IMR-90 (cell line): ENCODE measurements at regions not wholly inside any gene's neighbourhood (a gene's known extent, or its start where the extent isn't known, plus 50 kb on each side); places are given as distances from the start of the nearest gene placed in this dataset.

Source experiments
- ATAC-seq: fragments of 200-7000 bp; cut with Tn5 transposase; 2 replicates; pipeline ENCODE4 v1.9.1; 2020; ENCODE audit warnings: low read depth, mild to moderate bottlenecking, moderate library complexity
- BruUV-seq: library from RNA; stranded (reverse); fragments of 400-500 nt; replicated peaks from 2 replicates; lab custom pipeline; 2021; lab: Mats Ljungman, UMichigan
- CTCF ChIA-PET: fragments of 300-600 bp; formaldehyde crosslinking; extraction: SDS; loops from one replicate; lab custom pipeline; 2021; ENCODE audit warnings: antibody characterized with exemption; lab: Yijun Ruan, JAX
- POLR2A ChIA-PET: fragments of 300-600 bp; sonication (Branson Sonifier 250); formaldehyde crosslinking; loops from one replicate; lab custom pipeline; 2022; ENCODE audit warnings: antibody characterized with exemption; ENCODE audit not compliant: unreplicated experiment; lab: Charles Lee
- DNase-seq: peaks from one replicate; pipeline ENCODE4 v3.0.0; 2013
- H2AFZ ChIP-seq: replicated peaks from 2 replicates; pipeline ENCODE3; 2013; ENCODE audit warnings: low read length, mild to moderate bottlenecking; ENCODE audit not compliant: poor library complexity
- H2AK5ac ChIP-seq: 2 replicates; pipeline ENCODE4 v1.6.1; 2013; ENCODE audit warnings: low read depth, low read length, inconsistent platforms
- H2AK9ac ChIP-seq: replicated peaks from 2 replicates; pipeline ENCODE3; 2013; ENCODE audit warnings: mild to moderate bottlenecking, low read depth, low read length, moderate library complexity; ENCODE audit not compliant: poor library complexity
- H2BK120ac ChIP-seq: 2 replicates; pipeline ENCODE4 v1.6.1; 2013; ENCODE audit warnings: low read depth, low read length, inconsistent platforms
- H2BK15ac ChIP-seq: 3 replicates; pipeline ENCODE4 v1.6.1; 2013; ENCODE audit warnings: low read depth, low read length, inconsistent platforms
- H2BK20ac ChIP-seq: 2 replicates; pipeline ENCODE4 v1.6.1; 2013; ENCODE audit warnings: low read depth, mild to moderate bottlenecking, inconsistent platforms, low read length, moderate library complexity
- H2BK5ac ChIP-seq: 2 replicates; pipeline ENCODE4 v1.6.1; 2013; ENCODE audit warnings: mild to moderate bottlenecking, low read depth, low read length, inconsistent platforms; ENCODE audit not compliant: poor library complexity, severe bottlenecking
- H3K14ac ChIP-seq: replicated peaks from 2 replicates; pipeline ENCODE4 v1.6.1; 2013; ENCODE audit warnings: low read depth, low read length, inconsistent platforms
- H3K18ac ChIP-seq: 2 replicates; pipeline ENCODE4 v1.6.1; 2013; ENCODE audit warnings: low read depth, low read length, control low read depth
- H3K23ac ChIP-seq: 2 replicates; pipeline ENCODE4 v1.6.1; 2013; ENCODE audit warnings: low read depth, low read length, inconsistent platforms
- H3K27ac ChIP-seq: 2 replicates; pipeline ENCODE4 v1.5.1; 2013; ENCODE audit warnings: mild to moderate bottlenecking, control low read depth, low read length; ENCODE audit not compliant: insufficient read depth
- H3K27me3 ChIP-seq: 2 replicates; pipeline ENCODE4 v1.6.1; 2013; ENCODE audit warnings: low read length; ENCODE audit not compliant: control insufficient read depth, insufficient read depth
- H3K36me3 ChIP-seq: 2 replicates; pipeline ENCODE4 v1.6.1; 2013; ENCODE audit warnings: low read length, mixed read lengths; ENCODE audit not compliant: control insufficient read depth, insufficient read depth
- H3K4ac ChIP-seq: 2 replicates; pipeline ENCODE4 v1.6.1; 2013; ENCODE audit warnings: low read depth, low read length, inconsistent platforms
- H3K4me1 ChIP-seq: 2 replicates; pipeline ENCODE4 v1.6.1; 2013; ENCODE audit warnings: low read length, mixed read lengths; ENCODE audit not compliant: control insufficient read depth, insufficient read depth
- H3K4me2 ChIP-seq: 2 replicates; pipeline ENCODE4 v1.6.1; 2013; ENCODE audit warnings: low read depth, mild to moderate bottlenecking, control low read depth, low read length, moderate library complexity
- H3K4me3 ChIP-seq: 2 replicates; pipeline ENCODE4 v1.5.1; 2013; ENCODE audit warnings: low read depth, mild to moderate bottlenecking, control low read depth, low read length, moderate library complexity; ENCODE audit not compliant: insufficient read depth
- H3K56ac ChIP-seq: 2 replicates; pipeline ENCODE4 v1.6.1; 2013; ENCODE audit warnings: low read length, inconsistent platforms; ENCODE audit not compliant: insufficient read depth; ENCODE audit errors: extremely low read depth
- H3K79me1 ChIP-seq, 2 experiments: 2 replicates each; pipeline ENCODE4 v1.6.1; 2013; ENCODE audit warnings: low read length in 2 of 2, inconsistent platforms in 1 of 2, low read depth in 1 of 2
- H3K9ac ChIP-seq: 2 replicates; pipeline ENCODE4 v1.6.1; 2013; ENCODE audit warnings: low read depth, low read length, control low read depth
- H3K9me1 ChIP-seq: 2 replicates; pipeline ENCODE4 v1.6.1; 2013; ENCODE audit warnings: low read length, inconsistent platforms; ENCODE audit not compliant: insufficient read depth
- H3K9me3 ChIP-seq: 2 replicates; pipeline ENCODE4 v1.6.1; 2013; ENCODE audit warnings: low read length; ENCODE audit not compliant: control insufficient read depth, insufficient read depth
- H4K20me1 ChIP-seq: 2 replicates; pipeline ENCODE4 v1.6.1; 2013; ENCODE audit warnings: low read length, inconsistent platforms; ENCODE audit not compliant: insufficient read depth
- H4K5ac ChIP-seq: 2 replicates; pipeline ENCODE4 v1.6.1; 2013; ENCODE audit warnings: mild to moderate bottlenecking, low read depth, low read length, control low read depth
- H4K8ac ChIP-seq, 2 experiments: 2 replicates each; pipeline ENCODE4 v1.6.1; 2013; ENCODE audit warnings: low read depth in 2 of 2, low read length in 2 of 2, control low read depth in 1 of 2, inconsistent platforms in 1 of 2
- H4K91ac ChIP-seq: 2 replicates; pipeline ENCODE4 v1.6.1; 2013; ENCODE audit warnings: low read depth, low read length, inconsistent platforms; ENCODE audit not compliant: insufficient read depth
- BHLHE40 ChIP-seq: fragments of 150-350 bp; IDR thresholded peaks from 2 replicates; pipeline ENCODE4 v1.6.1; 2016; ENCODE audit warnings: mild to moderate bottlenecking, low read depth, low read length
- CHD1 ChIP-seq: IDR thresholded peaks from 2 replicates; pipeline ENCODE4 v1.6.1; 2012; ENCODE audit warnings: low read depth, low read length, improper control_type of control experiment
- FOS ChIP-seq: fragments of 150-350 bp; IDR thresholded peaks from 2 replicates; pipeline ENCODE4 v1.6.1; 2016; ENCODE audit warnings: low read depth, low read length
- NFE2L2 ChIP-seq: fragments of 150-350 bp; IDR thresholded peaks from 2 replicates; pipeline ENCODE4 v1.6.1; 2016; ENCODE audit warnings: low read depth, mild to moderate bottlenecking, low read length
- RCOR1 ChIP-seq: IDR thresholded peaks from 2 replicates; pipeline ENCODE4 v1.6.1; 2012; ENCODE audit warnings: mild to moderate bottlenecking, low read length, improper control_type of control experiment; ENCODE audit not compliant: insufficient replicate concordance
- RFX5 ChIP-seq: IDR thresholded peaks from 2 replicates; pipeline ENCODE4 v1.8.0; 2012; ENCODE audit warnings: low read depth, mild to moderate bottlenecking, low read length, moderate library complexity
- SMC3 ChIP-seq: fragments of 150-350 bp; IDR thresholded peaks from 2 replicates; pipeline ENCODE4 v1.6.1; 2016; ENCODE audit warnings: low read depth, mild to moderate bottlenecking, antibody characterized with exemption, low read length, moderate library complexity
- WGBS, 2 experiments: methylation state at CpG; one replicate each; pipeline versions ENCODE4 v1.1.5 to v1.1.7; 2013; ENCODE audit warnings: missing lambda C conversion rate in 2 of 2; ENCODE audit not compliant: insufficient read length in 1 of 2; ENCODE audit errors: extremely low coverage in 2 of 2; 5-methylcytosine and 5-hydroxymethylcytosine counted together
- dilution Hi-C: fragments of 300-500 bp; cut with HindIII; formaldehyde crosslinking; loops from one replicate; pipeline ENCODE4 v1.14.3; 2018; ENCODE audit warnings: low sequenced_read_pairs; ENCODE audit not compliant: unreplicated experiment
- in situ Hi-C: fragments of 300-500 bp; cut with MboI; formaldehyde crosslinking; loops from 3 replicates; pipeline ENCODE4 v1.14.3; 2019; ENCODE audit warnings: low sequenced_read_pairs, inconsistent platforms, mixed read lengths
- intact Hi-C: fragments of 100-400 bp; cut with micrococcal nuclease; formaldehyde crosslinking; loops from 2 replicates; pipeline ENCODE4 v1.10.0; 2022
- TF ChIP-seq, protein P1 (sequence below): fragments of 150-350 bp; IDR thresholded peaks from 2 replicates; pipeline ENCODE4 v1.6.1; 2016; ENCODE audit warnings: low read depth, mild to moderate bottlenecking, low read length, moderate library complexity, borderline replicate concordance
- TF ChIP-seq, protein P2 (sequence below): conservative IDR thresholded peaks from 2 replicates; pipeline ENCODE4 v1.5.1; 2012; ENCODE audit warnings: mild to moderate bottlenecking, low read depth, low read length, improper control_type of control experiment

- intact Hi-C loops, result no loop called here
- Histone ChIP-seq H3K27me3 (no peaks in the 10 kb centered on the region), H3K9ac (no peak overlapping the region), H3K4me1 (no peaks in the 10 kb centered on the region), H4K8ac (no peak overlapping the region), H3K27ac (no peak overlapping the region), H3K18ac (no peak overlapping the region), H3K14ac (no peak overlapping the region), H3K56ac (no peak overlapping the region), H4K91ac (no peak overlapping the region), H3K79me1 (no peaks in the 10 kb centered on the region), H2AK9ac (no peak overlapping the region), H2BK5ac (no peak overlapping the region), H2AK5ac (no peak overlapping the region), H4K5ac (no peak overlapping the region), H3K36me3 (no peaks in the 10 kb centered on the region), H3K4me2 (no peak overlapping the region), H3K9me1 (no peaks in the 10 kb centered on the region), H2BK15ac (no peak overlapping the region), H2AFZ (no peak overlapping the region), H3K4ac (no peak overlapping the region), H3K4me3 (no peak overlapping the region), H3K23ac (no peak overlapping the region), H4K20me1 (no peaks in the 10 kb centered on the region), H2BK120ac (no peak overlapping the region), H3K9me3 (no peaks in the 10 kb centered on the region), H2BK20ac (no peak overlapping the region)
- no peak for TF ChIP-seq RCOR1
- TF ChIP-seq BHLHE40, result no peak
- no peak for TF ChIP-seq SMC3
- TF ChIP-seq, protein P1, sequence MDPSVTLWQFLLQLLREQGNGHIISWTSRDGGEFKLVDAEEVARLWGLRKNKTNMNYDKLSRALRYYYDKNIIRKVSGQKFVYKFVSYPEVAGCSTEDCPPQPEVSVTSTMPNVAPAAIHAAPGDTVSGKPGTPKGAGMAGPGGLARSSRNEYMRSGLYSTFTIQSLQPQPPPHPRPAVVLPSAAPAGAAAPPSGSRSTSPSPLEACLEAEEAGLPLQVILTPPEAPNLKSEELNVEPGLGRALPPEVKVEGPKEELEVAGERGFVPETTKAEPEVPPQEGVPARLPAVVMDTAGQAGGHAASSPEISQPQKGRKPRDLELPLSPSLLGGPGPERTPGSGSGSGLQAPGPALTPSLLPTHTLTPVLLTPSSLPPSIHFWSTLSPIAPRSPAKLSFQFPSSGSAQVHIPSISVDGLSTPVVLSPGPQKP, result no peak
- TF ChIP-seq, protein P2, sequence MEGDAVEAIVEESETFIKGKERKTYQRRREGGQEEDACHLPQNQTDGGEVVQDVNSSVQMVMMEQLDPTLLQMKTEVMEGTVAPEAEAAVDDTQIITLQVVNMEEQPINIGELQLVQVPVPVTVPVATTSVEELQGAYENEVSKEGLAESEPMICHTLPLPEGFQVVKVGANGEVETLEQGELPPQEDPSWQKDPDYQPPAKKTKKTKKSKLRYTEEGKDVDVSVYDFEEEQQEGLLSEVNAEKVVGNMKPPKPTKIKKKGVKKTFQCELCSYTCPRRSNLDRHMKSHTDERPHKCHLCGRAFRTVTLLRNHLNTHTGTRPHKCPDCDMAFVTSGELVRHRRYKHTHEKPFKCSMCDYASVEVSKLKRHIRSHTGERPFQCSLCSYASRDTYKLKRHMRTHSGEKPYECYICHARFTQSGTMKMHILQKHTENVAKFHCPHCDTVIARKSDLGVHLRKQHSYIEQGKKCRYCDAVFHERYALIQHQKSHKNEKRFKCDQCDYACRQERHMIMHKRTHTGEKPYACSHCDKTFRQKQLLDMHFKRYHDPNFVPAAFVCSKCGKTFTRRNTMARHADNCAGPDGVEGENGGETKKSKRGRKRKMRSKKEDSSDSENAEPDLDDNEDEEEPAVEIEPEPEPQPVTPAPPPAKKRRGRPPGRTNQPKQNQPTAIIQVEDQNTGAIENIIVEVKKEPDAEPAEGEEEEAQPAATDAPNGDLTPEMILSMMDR, result no peak
- no peak for TF ChIP-seq CHD1
- TF ChIP-seq NFE2L2, result no peak
- TF ChIP-seq RFX5, result no peak
- TF ChIP-seq FOS, result no peak
- dilution Hi-C loops, result no loop called here
- BruUV-seq, result no TSS peak
- ATAC-seq (no peak), DNase-seq (no peak)
- in situ Hi-C loops, result no loop called here
- ChIA-PET POLR2A (no interaction called here), CTCF (no interaction called here)
- WGBS, 2 experiments, result no CpG with 5 or more reads among the region's 4 CpGs
Observed at GRCh38 chr9:26513730-26514129, 378.9 kb downstream of the CAAP1 start.
